Loucy (cell line): ENCODE measurements at regions not wholly inside any gene's neighbourhood (a gene's known extent, or its start where the extent isn't known, plus 50 kb on each side); places are given as distances from the start of the nearest gene placed in this dataset.

ENCODE experiments used
- CTCF ChIP-seq: fragments of 200-600 bp; sonication (generic); conservative IDR thresholded peaks from 2 replicates; pipeline ENCODE4 v1.5.1; 2014; ENCODE audit warnings: mild to moderate bottlenecking, antibody characterized with exemption, low read length
- EZH2phosphoT487 ChIP-seq: fragments of 200-600 bp; IDR thresholded peaks from 2 replicates; pipeline ENCODE4 v1.6.1; 2018; ENCODE audit warnings: antibody characterized with exemption, mild to moderate bottlenecking, moderate library complexity, borderline replicate concordance

- no peak for TF ChIP-seq CTCF
- no peak for TF ChIP-seq EZH2phosphoT487
Observed at GRCh38 chr11:89583580-89583979, 92.4 kb upstream of the NOX4 start.
